Activated CD8-positive, alpha-beta memory T cell treated with anti-CD3 and anti-CD28 coated beads for 4 hours (primary cell): ENCODE measurements at regions not wholly inside any gene's neighbourhood (a gene's known extent, or its start where the extent isn't known, plus 50 kb on each side); places are given as distances from the start of the nearest gene placed in this dataset.
"Not testable (repeated sequence)": the region's sequence is repeated elsewhere in the genome, so short reads cannot be mapped to it uniquely, and the experiment has no call there.

Experiments
- DNase-seq, 2 donors: peaks; one replicate each; pipeline ENCODE4 v3.0.0-alpha.2; 2020; ENCODE audit warnings: low read depth in 2 of 2

DNA sequence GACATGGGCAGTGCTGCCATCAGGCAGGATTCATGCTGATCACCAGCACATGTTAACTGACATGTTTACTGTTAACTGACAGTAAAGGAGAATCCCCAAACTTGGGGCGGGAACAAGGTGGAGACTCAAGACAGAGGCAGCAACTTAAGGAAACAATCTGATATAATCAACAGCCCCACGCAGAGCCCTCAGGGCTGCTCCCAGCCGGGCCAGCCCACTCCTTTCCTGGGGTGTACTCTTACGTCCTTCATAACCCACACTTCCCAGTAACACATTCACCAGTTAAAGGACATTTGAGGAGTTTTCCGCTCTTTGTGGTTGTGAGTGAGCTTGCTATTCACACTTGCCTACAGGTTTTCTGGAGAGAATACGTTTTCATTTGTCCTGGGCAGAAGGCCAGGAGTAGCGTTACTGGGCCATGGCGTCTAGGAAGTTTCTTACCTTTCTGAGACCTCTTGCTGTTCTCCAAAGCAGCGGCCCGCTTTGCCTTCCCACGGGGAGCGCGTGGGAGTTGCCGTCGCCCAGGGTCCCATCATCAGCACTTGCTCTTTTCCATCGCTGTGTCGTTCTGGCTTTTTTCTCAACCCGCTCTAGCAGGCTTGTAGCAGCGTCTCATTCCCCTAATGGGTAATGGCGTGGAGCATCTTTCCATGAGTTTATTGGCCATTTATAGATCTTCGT is 56.4 kb downstream of the FOXF2 start:
- no peak for DNase-seq

DNA sequence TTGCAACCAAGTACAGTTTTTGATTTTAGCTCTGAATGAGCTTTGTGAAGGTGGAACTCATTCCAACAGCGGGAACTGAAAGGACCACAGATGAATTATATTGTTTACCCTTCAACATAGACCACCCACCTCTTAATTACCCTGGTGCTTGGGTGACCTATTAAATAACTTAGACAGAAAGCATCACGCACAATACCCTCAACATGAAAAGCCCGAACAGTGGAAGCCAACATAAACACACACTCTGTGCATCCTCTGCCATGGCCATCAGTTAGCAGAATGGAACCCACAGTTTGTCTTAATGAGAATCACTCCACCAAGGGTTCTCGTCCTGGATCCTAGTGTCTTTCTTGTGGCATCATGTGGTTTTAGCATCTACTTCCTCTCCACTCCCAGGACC is 60.5 kb downstream of the FOXF2 start:
- DNase-seq: no peak

- DNase-seq: no peak
Measured at GRCh38 chr6:1453024-1453423, 63.6 kb downstream of the FOXF2 start.

- DNase-seq: not testable (repeated sequence)
Measured at GRCh38 chr6:1456816-1457215, 67.4 kb downstream of the FOXF2 start.

GRCh38 chr6:1461207-1461606 is 71.8 kb downstream of the FOXF2 start:
- DNase-seq: no peak

GRCh38 chr6:1461736-1462135 is 72.4 kb downstream of the FOXF2 start:
- DNase-seq: no peak

DNA sequence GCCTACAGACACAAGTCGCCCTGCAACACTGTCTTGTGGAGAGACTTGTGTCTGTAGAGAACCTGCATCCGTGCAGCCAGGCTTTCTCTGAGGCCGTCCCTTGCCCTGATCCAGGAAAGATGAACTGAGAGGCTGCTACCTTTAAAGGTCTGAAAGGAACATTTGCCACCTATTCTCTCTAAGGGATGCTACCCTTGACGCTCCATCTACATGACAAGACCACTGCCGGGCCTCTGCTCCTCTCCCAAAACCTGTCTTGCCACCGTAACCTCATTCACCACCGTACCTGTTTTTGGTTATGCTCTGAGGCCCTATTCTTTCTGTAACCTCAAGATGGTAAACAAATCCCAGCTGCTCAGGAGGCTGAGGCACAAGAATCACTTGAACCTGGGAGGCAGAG is 73.9 kb downstream of the FOXF2 start:
- no peak for DNase-seq

DNA sequence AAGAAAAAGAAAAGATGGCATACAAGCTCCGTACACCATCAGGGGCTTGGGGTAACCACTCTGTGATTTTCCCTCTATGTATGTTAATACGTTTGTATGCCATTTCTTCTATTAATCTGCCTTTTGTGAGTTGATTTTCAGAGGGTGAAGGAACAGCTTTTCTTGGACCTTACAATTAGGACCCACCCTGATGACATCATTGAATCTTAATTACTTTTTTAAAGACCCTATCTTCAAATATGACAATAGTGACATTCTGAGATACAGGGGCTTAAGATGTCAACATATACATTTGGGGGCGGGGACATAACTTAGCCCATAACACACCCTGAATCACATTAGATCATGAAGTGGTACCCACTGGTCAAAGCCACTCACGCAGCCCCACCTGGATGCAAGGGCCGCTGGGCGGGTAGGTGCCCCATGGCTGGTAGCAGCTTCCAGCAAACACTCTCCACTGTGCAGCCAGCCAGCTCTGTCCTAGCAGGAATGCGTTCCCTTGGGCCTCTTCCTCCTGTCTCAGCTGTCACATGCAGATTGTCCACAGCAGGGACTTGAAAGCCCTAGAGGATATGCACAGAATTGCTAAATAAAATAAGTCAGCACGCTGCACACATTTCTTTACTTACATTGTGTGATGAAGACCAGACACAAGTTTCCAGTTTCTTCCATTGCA is 74.5 kb downstream of the FOXF2 start:
- no peak for DNase-seq

DNA sequence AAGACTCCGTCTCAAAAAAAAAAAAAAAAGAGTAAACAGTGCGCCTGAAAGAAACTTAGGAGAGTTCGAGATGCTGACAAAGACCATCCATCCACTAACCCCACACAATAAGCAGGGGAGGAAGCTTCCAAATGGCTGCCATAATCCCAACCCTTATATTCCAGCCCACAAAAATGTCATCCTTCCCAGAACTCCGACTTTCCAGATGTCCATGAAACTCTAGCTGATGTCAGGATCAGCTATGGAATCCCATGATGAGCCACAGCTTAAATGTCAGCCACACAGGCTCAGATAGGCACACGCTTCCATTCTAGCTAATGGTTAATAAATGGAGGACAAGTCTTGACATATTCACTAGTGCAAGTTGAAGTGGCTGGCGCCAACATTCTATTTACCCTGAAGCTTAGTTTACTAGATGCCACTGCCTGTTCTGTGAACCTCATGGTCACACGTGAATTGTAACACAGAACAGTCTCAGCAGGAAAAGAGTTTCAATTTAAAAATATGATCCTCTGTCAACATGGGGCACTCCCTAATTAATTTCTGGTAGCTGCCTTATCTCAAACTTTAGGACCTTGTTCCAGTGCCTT is 75.5 kb downstream of the FOXF2 start:
- no peak for DNase-seq

DNA sequence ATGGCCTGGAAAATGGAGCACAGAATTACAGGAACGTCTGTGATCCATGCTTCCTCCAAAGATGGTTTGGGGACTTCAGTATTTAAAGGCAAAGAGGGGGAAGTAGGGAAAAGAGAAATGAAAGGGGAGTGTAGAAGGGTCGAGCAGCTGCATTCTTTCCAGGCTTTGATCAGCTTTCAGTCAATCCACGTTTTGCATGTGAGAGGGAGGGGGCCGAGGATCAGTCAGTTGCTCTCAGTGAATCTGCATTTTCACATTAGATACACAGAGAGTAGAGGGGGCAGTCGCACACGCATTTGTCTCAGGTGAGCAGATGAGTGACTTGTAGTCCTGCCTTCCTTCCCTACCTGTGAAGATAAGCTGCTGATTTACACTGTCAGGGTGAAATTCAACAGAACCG is 78.8 kb downstream of the FOXF2 start:
- DNase-seq: no peak

DNA sequence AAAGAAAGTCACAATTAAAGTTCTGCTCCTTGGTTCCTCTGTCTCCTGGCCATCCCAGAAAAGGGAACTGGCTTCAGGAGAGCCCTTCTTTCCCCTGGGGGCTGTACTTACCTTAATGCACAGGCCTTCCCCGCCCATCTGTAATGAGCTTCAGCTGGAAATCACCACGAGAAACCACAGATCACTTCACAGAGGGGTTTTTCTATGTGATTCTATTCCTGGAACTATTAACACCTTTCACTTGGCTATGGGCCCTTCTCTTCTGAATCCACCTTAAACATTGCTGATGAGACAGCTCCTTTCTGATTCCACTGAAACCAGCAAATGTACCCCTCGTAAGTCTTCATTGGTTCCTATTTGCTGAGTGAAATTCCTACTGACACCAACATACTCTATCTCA is 80.7 kb downstream of the FOXF2 start:
- no peak for DNase-seq

DNA sequence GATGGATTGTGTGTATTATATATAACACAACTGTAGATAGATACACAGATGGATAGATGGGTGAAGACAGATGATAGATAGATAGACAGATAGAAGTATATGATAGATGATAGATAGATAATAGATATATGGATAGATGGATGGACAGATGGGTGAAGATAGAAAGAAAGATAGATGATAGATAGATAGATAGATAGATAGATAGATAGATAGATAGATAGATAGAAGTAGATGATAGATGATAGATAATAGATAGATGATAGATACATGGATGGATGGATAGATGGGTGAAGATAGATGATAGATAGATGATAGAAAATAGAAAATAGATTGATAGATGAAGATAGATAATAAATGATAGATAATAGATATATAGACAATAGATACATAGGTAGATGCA is 83.3 kb downstream of the FOXF2 start:
- no peak for DNase-seq

DNA sequence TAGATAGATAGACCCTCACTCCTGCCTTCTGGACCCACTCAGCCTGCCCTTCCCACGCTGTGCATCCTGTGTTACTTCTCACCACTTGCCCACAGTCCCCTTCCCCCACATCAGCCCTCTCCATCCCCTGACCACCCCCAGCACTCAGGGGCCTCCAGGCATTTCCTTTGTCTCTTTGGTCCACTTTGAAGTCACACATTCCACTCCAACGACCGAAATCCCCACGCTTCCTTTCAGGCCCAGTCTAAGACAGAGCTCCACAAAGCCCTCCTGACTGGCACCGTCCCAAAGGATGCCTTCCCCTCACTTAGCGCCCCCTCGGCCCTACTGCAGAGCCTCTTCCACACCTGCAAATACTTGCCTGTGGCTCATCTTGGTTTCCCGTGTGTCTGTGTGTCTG is 83.8 kb downstream of the FOXF2 start:
- no peak for DNase-seq

DNA sequence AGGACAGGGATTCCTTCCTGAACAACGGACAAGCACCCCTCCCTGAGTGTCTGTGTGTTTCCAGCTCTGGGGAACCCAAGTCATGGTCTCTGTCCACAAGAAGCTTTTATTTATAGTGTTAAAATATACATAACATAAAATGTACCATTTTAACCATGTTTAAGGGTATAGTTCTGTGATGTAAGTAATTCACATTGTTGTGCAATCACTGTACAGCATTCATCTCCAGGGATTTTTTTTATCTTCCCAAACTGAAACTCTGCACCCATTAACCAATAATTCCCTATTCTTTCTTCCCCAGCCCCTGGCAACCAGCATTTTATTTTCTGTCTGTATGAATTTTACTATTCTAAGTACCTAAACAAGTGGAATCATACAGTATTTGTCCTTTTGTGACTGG is 84.2 kb downstream of the FOXF2 start:
- no peak for DNase-seq

- DNase-seq: no peak
Measured at GRCh38 chr6:1474205-1474604, 84.8 kb downstream of the FOXF2 start.

GRCh38 chr6:1475174-1475573 is 85.8 kb downstream of the FOXF2 start:
- DNase-seq: no peak

DNA sequence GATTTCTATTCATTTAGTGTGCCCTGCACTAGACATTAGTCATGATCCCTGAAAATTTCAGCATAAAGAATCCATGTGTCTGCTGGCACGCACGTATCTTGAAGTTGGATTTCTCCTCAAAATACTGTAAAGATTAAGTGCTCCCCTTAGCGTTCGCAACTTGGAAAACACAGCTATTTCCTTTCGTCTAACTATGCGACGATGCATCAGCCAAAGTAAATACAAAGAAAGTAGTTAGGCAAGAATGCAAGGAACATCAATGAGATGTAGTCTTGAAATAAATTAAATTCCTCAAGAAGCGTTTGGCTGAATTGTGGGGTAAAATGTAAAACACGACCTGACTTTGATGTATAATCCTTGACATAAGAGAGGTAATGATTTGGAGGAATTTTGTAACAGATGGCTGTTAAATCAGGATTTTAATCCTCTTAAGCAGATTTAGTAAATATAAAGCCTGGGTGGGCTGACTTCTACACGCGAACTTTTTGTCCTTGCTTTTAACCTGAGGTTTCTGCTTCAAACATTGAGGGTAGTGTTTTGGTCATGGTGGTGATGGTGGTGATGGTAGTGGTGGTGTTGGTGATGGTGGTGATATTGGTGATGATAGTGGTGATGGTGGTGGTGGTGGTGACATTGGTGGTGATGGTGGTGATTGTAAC is 88.2 kb downstream of the FOXF2 start:
- no peak for DNase-seq

GRCh38 chr6:1478163-1478826 is 88.9 kb downstream of the FOXF2 start:
- DNase-seq: not testable (repeated sequence)

GRCh38 chr6:1479095-1479494 is 89.7 kb downstream of the FOXF2 start:
- DNase-seq: no peak

DNA sequence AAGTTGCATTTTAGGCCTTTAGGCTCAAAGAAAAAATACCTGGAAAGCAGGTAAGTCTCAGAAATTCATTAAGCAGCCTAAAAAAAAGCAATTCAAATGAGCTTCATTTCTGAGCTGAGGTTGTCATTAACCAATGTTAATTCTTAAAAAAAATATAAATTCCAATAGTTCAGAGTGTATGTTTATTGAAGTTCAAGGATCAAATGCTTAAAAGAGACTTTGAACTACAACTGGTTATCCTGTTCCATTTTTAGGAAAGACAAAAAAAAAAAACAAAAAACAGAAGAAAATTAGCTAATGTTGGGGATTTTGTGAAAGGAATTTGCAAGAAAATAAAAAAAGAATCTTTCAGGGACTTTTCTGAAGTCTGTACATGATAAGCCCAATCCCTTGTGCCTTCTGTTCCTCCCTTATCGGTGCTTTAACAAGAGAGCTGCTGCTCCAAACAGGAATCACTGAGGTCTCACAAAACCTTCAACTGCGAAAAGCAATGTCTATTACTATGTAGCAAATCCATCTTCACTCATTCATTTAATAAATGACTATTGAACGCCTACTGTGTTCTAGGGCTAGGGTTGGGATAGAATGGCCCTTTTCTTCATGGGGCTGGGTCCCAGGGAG is 90.3 kb downstream of the FOXF2 start:
- DNase-seq: no peak

DNA sequence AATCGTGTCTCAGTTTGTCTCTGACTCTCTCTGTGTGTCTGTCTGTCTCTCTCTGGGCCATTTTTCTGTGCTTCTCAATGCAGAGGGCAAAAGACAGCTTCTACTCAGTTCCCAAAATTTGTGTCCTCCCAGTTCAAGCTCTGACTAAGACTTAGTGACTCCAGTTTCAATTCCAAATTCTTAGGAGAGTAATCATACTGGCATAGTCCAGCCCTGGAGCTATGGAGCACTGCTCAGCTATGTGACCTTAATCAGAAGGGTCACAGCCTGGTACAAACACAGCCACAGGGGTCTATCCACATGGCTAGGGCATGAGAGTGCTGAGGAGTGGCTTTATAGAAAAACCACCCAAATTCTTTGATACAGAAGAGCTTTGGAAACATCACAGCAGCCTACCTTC is 91.9 kb downstream of the FOXF2 start:
- DNase-seq: no peak
